GM19238 (cell line): ENCODE measurements at regions not wholly inside any gene's neighbourhood (a gene's known extent, or its start where the extent isn't known, plus 50 kb on each side); places are given as distances from the start of the nearest gene placed in this dataset.
"Not testable (repeated sequence)": the region's sequence is repeated elsewhere in the genome, so short reads cannot be mapped to it uniquely, and the experiment has no call there.

Experiments
- DNase-seq: peaks from one replicate; pipeline ENCODE4 v3.0.0; 2011; ENCODE audit warnings: low spot score; ENCODE audit not compliant: insufficient read length

DNA sequence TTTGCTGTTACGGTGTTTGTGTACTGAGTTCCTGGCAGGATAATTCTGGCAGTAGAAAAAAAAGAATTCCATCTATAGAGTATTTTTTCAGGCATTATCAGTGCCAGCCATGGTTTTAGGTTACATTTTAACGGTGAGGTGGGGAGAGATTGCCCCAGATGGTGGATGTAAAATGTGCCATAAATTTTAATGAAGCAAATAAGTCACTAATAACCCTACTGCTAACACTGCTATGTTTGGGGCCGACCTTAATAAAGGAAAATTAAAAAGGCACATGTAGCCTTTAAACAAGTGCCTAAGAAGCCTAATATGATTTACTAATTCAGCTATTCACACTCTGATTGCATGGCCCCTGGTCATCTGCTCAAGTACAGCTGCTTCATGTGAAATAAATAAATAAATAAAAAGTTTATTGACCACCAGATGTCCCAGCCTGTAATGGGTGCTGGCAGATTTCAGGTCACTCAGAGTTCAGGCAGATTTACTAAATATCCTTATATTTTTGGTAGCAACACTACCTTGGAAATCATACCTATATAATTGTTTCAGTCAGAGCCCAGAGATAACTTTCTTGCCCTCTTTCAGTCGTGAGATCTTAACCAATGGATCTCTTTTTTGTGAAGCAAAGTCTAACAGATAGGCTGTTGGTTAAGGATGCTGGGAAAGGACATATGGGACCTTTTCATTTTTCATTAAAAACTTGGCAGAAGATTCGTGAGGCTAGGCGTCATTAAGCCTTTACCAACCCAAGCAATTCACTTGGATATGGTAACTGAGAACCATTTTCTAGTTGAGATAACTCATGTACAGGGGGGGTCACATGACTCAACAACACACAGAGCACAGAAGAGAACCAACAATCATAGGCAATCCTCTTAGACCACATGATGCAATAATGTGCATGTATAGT is 495.0 kb upstream of the NRSN1 start:
- DNase-seq = no peak

DNA sequence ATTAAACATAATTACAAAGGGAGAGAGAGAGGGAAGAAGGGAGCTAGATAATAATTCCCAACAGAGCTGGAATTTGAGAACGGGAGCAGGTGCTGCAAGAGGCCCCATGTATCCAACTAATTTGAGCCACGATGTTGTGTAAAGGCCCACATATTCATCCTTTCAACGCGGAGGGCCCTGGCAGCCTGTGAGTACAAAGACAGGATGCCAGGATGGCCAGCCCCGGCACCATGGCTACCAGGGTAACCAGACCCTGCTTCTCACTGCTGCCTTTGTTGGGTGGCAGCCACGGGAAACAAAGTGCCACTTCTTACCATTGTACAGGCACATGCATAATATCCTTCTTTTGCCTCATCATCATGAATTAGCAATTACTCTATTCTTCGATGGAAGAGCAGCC is 492.0 kb upstream of the NRSN1 start:
- DNase-seq = no peak

- no peak for DNase-seq
Measured at GRCh38 chr6:23635150-23635549, 490.9 kb upstream of the NRSN1 start.

DNA sequence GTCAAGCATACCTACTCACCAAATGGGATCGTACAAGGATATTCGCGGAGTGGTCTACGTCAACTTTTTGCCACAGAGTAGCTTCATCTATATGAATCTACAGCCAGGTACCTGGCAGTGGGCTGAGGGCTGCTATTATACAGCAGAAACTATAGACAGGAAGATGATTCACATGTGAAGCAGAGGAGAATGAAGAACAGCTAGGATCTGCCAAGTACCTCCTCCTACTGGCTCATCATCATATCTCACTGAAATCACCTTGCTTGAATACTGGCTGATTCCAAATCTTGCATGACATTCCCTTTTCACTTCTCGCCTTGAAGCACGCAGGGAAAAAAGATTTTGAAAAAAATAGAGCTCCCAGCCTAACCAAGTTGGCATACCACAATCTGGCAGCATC is 488.7 kb upstream of the NRSN1 start:
- no peak for DNase-seq

DNA sequence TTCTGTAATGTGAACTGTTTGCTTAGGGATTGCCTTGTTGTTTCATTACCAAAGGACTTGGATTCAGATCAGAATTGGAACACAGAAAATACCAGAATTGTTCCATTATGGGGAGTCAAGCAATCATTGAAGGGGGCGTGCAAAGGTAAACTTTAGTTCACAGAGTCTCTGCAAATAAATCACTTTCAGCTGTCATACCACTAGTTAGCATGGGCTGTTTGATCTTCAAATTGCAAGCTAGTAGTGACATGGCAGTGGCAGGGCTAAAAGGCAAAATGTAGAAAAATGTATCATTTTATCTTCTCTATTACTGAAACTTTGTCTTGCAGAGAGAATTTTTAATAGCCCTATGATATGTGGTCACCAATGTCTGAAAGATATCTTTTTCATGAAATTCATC is 483.2 kb upstream of the NRSN1 start:
- DNase-seq = no peak

- DNase-seq = no peak
Measured at GRCh38 chr6:23647045-23647444, 479.0 kb upstream of the NRSN1 start.

GRCh38 chr6:23650676-23651075 is 475.3 kb upstream of the NRSN1 start:
- no peak for DNase-seq

DNA sequence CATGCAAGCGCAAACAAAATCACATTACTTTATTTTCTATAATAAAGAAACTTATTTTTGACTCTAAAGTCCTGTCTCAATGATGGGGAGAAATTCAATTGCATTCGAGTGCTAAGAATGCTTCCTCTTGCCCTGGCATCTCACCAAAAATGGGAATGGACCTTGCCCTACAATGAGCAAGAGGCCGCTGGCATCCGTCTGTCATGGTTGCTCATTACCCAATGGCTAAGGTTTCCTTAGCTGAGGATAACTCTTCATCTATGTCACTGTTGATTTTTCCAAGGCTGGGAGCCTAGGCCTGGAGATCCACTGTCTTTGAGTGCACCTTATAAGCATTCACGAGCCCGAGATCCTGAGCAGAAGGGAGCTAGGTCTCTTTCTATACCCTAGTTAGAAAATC is 471.3 kb upstream of the NRSN1 start:
- DNase-seq = no peak

GRCh38 chr6:23655525-23655924 is 470.5 kb upstream of the NRSN1 start:
- DNase-seq = no peak

- DNase-seq = no peak
Measured at GRCh38 chr6:23656255-23657194, 469.5 kb upstream of the NRSN1 start.

DNA sequence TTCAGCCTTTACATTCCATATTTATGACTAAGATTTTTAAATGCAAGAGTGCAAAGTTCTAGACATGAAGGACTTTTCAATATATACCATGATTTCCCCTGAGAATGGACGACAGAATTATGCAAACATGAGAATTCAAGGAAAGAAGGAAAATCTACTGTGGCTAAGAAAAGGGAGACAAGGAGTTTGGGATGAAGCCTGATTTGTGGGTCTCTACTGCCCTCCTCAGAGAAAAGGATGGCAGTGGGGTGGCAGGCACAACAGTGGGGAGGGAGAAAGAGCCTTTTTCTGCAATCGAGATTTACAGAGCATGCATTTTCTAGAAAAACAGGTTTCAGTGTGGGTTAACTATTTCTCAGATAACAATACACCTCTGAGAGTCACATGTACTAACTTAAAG is 466.9 kb upstream of the NRSN1 start:
- no peak for DNase-seq

DNA sequence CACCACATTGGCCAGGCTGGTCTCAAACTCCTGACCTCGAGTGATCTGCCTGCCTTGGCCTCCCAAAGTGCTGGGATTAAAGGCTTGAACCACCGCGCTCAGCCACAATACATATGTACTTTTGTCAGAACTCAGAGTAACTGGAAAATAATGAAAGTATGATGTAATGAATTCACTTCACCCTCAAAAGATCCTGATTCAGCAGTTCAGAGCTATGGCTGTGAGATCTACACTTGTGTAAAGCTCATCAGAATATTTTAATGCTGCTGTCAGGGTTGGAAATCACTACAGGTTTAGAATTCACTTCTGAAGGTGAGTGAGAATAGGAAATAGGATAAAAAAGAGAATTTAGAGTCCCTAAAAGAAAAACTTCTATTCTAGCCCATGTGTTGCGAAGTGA is 464.5 kb upstream of the NRSN1 start:
- DNase-seq = no peak

- DNase-seq = no peak
Measured at GRCh38 chr6:23663096-23663495, 462.9 kb upstream of the NRSN1 start.

DNA sequence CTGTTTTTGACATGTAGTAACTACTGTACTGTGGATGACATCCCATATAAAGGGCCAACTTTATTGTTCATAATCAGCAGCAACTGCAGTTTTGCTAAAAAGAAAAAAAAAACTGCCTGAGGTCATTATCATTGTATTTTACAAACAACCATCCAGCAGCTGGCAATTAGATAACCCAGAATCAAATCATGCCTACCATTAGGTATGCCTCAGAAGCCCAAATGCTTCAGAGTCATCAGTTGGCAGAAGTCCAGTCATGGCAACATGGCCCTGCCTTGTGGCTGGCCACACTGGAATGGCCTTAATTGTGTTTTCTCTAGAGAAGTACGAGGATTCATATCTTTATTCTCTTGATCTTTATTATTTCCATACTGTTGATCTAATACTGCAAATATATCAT is 462.4 kb upstream of the NRSN1 start:
- no peak for DNase-seq

DNA sequence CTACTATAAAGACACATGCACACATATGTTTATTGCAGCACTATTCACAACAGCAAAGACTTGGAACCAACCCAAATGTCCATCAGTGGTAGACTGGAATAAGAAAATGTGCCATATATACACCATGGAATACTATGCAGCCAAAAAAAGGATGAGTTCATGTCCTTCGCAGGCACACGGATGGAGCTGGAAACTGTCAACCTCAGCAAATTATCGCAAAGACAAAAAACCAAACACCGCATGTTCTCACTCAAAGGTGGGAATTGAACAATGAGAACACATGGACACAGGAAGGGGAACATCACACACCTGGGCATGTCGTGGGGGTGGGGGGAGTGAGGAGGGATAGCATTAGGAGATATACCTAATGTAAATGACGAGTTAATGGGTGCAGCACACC is 460.1 kb upstream of the NRSN1 start:
- DNase-seq = not testable (repeated sequence)

DNA sequence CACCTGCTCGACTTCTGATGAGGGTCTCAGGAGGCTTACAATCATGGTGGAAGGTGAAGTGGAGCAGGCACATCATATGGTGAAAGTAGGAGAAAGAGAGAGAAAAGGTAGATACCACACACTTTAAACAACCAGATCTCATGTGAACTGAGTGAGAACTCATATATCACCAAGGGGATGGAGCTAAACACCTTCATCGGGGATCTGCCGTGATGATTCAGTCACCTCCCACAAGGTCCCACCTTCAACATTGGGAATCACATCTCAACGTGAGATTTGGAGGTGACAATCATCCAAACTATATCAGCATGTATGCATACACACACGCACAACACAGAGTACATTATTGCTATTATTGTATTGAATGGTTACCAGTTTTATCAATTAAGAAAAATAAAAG is 453.3 kb upstream of the NRSN1 start:
- DNase-seq = no peak

GRCh38 chr6:23678626-23679025 is 447.4 kb upstream of the NRSN1 start:
- DNase-seq = no peak

- no peak for DNase-seq
Measured at GRCh38 chr6:23681743-23682142, 444.3 kb upstream of the NRSN1 start.

DNA sequence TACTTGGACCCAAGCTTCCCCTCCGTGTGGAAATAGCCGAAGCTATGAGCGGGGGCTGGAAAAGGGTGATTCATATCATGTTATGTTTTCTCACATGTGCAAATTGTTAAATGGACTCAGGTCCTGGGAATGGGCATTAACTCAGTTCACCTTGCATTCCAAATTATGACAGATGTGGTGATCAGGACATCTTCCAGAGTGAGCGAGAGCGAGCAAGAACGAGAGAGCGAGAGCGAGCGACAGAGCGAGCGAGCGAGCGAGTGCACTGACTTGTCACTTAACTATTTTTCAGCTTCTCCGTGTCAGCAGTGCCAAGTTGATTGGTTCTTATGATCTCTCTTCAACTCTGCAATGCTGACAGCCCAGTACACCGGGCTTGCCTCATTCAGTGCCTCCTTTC is 437.4 kb upstream of the NRSN1 start:
- DNase-seq = no peak

DNA sequence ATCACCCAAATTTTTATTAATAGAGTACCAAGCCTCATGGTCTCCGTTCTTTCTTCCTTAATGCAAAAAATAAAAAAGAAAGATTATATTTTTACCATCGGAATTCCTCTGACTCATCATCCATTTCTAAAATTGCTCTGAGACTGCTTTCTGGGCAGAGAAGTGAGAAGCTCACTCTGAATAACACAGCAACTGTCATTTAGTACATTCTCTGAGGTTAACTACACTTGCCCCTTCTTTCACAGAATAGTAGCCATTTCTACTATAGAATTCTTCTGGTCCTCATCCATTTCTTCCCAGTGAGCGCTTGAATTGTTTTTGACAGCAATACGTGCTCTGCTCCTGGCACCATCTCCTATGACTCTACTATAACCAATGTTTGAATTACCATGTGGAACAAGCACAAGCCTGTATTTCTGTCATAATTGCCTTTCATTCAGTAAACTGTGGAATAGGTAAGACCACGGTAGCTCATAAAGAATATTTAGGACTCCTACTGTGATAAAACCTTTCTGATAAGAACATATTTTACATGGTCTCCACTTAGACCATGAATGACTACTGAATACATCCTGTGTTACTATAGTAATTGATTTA is 435.5 kb upstream of the NRSN1 start:
- DNase-seq = no peak

GRCh38 chr6:23692184-23692583 is 433.8 kb upstream of the NRSN1 start:
- DNase-seq = no peak

DNA sequence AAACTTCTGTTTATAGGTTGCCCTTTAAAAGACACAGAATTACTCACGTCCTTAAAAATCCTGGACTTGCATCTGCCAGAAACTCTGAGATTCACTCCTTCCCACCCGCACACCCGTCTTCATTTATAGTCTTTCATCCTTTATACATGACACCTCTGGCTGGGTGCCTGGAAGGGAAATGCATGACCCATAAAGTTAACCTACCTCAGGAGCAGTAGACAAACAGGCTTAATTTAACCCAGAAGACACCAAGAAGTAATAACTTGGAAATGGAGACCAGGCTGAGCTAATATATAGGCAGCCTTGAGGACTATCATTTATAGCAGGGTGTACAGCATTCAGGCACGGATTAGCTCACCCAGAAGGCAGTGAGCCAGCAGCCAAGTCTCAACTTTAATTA is 429.0 kb upstream of the NRSN1 start:
- no peak for DNase-seq
